ENCODE measurements at regions not wholly inside any gene's neighbourhood (a gene's known extent, or its start where the extent isn't known, plus 50 kb on each side); places are given as distances from the start of the nearest gene placed in this dataset.

- no peak for DNase-seq (ENCODE audit: extremely low read depth in 1 of 11, low read depth in 9 of 11, low spot score in 4 of 11)
These were observed 1058.6 kb upstream of the CNTNAP5 start for GRCh38 chr2:122966461-122966860.

- DNase-seq (ENCODE audit: extremely low read depth in 1 of 11, low read depth in 9 of 11, low spot score in 4 of 11): no peak
These were observed 1047.5 kb upstream of the CNTNAP5 start for GRCh38 chr2:122977580-122977979.

- no peak for DNase-seq (ENCODE audit: extremely low read depth in 1 of 11, low read depth in 9 of 11, low spot score in 4 of 11)
These were observed 1044.4 kb upstream of the CNTNAP5 start for GRCh38 chr2:122980671-122981070.

GRCh38 chr2:122982936-122983335, 1042.2 kb upstream of the CNTNAP5 start:
- no peak for DNase-seq (ENCODE audit: extremely low read depth in 1 of 11, low read depth in 9 of 11, low spot score in 4 of 11)

- no peak for DNase-seq (ENCODE audit: extremely low read depth in 1 of 11, low read depth in 9 of 11, low spot score in 4 of 11)
These were observed 1036.5 kb upstream of the CNTNAP5 start for GRCh38 chr2:122988395-122989221.

GRCh38 chr2:122993592-122993991, 1031.5 kb upstream of the CNTNAP5 start:
- no peak for DNase-seq (ENCODE audit: extremely low read depth in 1 of 11, low read depth in 9 of 11, low spot score in 4 of 11)

- no peak for DNase-seq (ENCODE audit: extremely low read depth in 1 of 11, low read depth in 9 of 11, low spot score in 4 of 11)
These were observed 1025.8 kb upstream of the CNTNAP5 start for GRCh38 chr2:122999258-122999657.

- DNase-seq (ENCODE audit: extremely low read depth in 1 of 11, low read depth in 9 of 11, low spot score in 4 of 11): no peak
These were observed 1025.3 kb upstream of the CNTNAP5 start for GRCh38 chr2:122999821-123000220.

GRCh38 chr2:123002660-123003248, 1022.3 kb upstream of the CNTNAP5 start:
- peak; percentile 17 to 66 (median 31) for DNase-seq (ENCODE audit: extremely low read depth in 1 of 11, low read depth in 9 of 11, low spot score in 4 of 11)

GRCh38 chr2:123015186-123015585, 1009.9 kb upstream of the CNTNAP5 start:
- no peak for DNase-seq (ENCODE audit: extremely low read depth in 1 of 11, low read depth in 9 of 11, low spot score in 4 of 11)

- DNase-seq (ENCODE audit: extremely low read depth in 1 of 11, low read depth in 9 of 11, low spot score in 4 of 11): no peak
These were observed 989.5 kb upstream of the CNTNAP5 start for GRCh38 chr2:123035541-123035940.

- DNase-seq (ENCODE audit: extremely low read depth in 1 of 11, low read depth in 9 of 11, low spot score in 4 of 11): no peak
These were observed 988.8 kb upstream of the CNTNAP5 start for GRCh38 chr2:123036300-123036699.

GRCh38 chr2:123040506-123040905, 984.6 kb upstream of the CNTNAP5 start:
- DNase-seq (ENCODE audit: extremely low read depth in 1 of 11, low read depth in 9 of 11, low spot score in 4 of 11): no peak

GRCh38 chr2:123043458-123043857, 981.6 kb upstream of the CNTNAP5 start:
- no peak for DNase-seq (ENCODE audit: extremely low read depth in 1 of 11, low read depth in 9 of 11, low spot score in 4 of 11)

GRCh38 chr2:123045713-123046112, 979.4 kb upstream of the CNTNAP5 start:
- DNase-seq (ENCODE audit: extremely low read depth in 1 of 11, low read depth in 9 of 11, low spot score in 4 of 11): no peak

- DNase-seq (ENCODE audit: extremely low read depth in 1 of 11, low read depth in 9 of 11, low spot score in 4 of 11): no peak
These were observed 977.9 kb upstream of the CNTNAP5 start for GRCh38 chr2:123047186-123047585.

- DNase-seq (ENCODE audit: extremely low read depth in 1 of 11, low read depth in 9 of 11, low spot score in 4 of 11): no peak
These were observed 974.0 kb upstream of the CNTNAP5 start for GRCh38 chr2:123051136-123051535.

GRCh38 chr2:123061534-123061933, 963.6 kb upstream of the CNTNAP5 start:
- no peak for DNase-seq (ENCODE audit: extremely low read depth in 1 of 11, low read depth in 9 of 11, low spot score in 4 of 11)

- DNase-seq (ENCODE audit: extremely low read depth in 1 of 11, low read depth in 9 of 11, low spot score in 4 of 11): no peak
These were observed 951.7 kb upstream of the CNTNAP5 start for GRCh38 chr2:123073371-123073770.

- DNase-seq (ENCODE audit: extremely low read depth in 1 of 11, low read depth in 9 of 11, low spot score in 4 of 11): no peak
These were observed 951.1 kb upstream of the CNTNAP5 start for GRCh38 chr2:123073956-123074355.

- no peak for DNase-seq (ENCODE audit: extremely low read depth in 1 of 11, low read depth in 9 of 11, low spot score in 4 of 11)
These were observed 948.0 kb upstream of the CNTNAP5 start for GRCh38 chr2:123077101-123077500.

All from renal cortex interstitium (tissue), 11 donors.